B cell (primary cell): ENCODE measurements at regions not wholly inside any gene's neighbourhood (a gene's known extent, or its start where the extent isn't known, plus 50 kb on each side); places are given as distances from the start of the nearest gene placed in this dataset.

Experiments
- ATAC-seq: fragments of 200-7000 bp; cut with Tn5 transposase; one replicate; pipeline ENCODE4 v1.10.0; 2021; ENCODE audit warnings: low read depth, mild to moderate bottlenecking, moderate number of reproducible peaks, moderate library complexity
- CTCF ChIA-PET: fragments of 350-600 bp; sonication (Branson Sonifier 250); formaldehyde crosslinking; loops from one replicate; lab custom pipeline; 2021; ENCODE audit warnings: antibody characterized with exemption, inconsistent platforms; lab: Charles Lee
- POLR2A ChIA-PET: fragments of 350-600 bp; sonication (Branson Sonifier 250); formaldehyde crosslinking; loops from one replicate; lab custom pipeline; 2021; ENCODE audit warnings: antibody characterized with exemption; lab: Charles Lee
- DNase-seq: peaks from one replicate; pipeline ENCODE4 v3.0.0; 2013
- H2AFZ ChIP-seq: 2 replicates; pipeline ENCODE4 v1.6.1; 2012; ENCODE audit warnings: mild to moderate bottlenecking, low read depth, low read length; ENCODE audit not compliant: insufficient read depth, poor library complexity, severe bottlenecking
- H3K27ac ChIP-seq, 2 donors: 1 replicate in 1 of 2; 2 replicates in 1 of 2; pipeline ENCODE4 v1.5.1; 2012 to 2013; ENCODE audit warnings: low read length in 2 of 2, mild to moderate bottlenecking in 2 of 2, moderate library complexity in 1 of 2
- H3K27me3 ChIP-seq, 4 experiments: fragments of 200-600 bp in 1 of 4; sonication (generic) in 1 of 4; replicated peaks in 1 of 4; 1 replicate in 2 of 4; 2 replicates in 2 of 4; pipeline versions ENCODE4 v1.6.1 to v1.7.0; 2013 to 2016; ENCODE audit warnings: low read length in 3 of 4, mild to moderate bottlenecking in 2 of 4, mixed read lengths in 1 of 4, moderate library complexity in 1 of 4; ENCODE audit not compliant: insufficient read depth in 4 of 4, control insufficient read depth in 3 of 4; ENCODE audit errors: control extremely low read depth in 1 of 4
- H3K36me3 ChIP-seq, 2 experiments: replicated peaks in 1 of 2; 1 replicate in 1 of 2; 2 replicates in 1 of 2; pipeline versions ENCODE4 v1.6.1 to v1.7.1; 2013; ENCODE audit warnings: low read length in 1 of 2; ENCODE audit not compliant: insufficient read depth in 2 of 2, control insufficient read depth in 1 of 2; ENCODE audit errors: control extremely low read depth in 1 of 2, extremely low read depth in 1 of 2
- H3K4me1 ChIP-seq, 2 donors: fragments of 200-600 bp in 1 of 2; sonication (generic) in 1 of 2; 1 replicate in 1 of 2; 2 replicates in 1 of 2; pipeline versions ENCODE4 v1.5.1 to v1.6.1; 2013 to 2017; ENCODE audit warnings: low read length in 2 of 2; ENCODE audit not compliant: control insufficient read depth in 2 of 2, insufficient read depth in 2 of 2
- H3K4me2 ChIP-seq: replicated peaks from 2 replicates; pipeline ENCODE3; 2012; ENCODE audit warnings: mild to moderate bottlenecking, low read depth, low read length; ENCODE audit not compliant: poor library complexity, severe bottlenecking
- H3K4me3 ChIP-seq, 5 experiments: fragments of 200-600 bp in 1 of 5; sonication (generic) in 1 of 5; 1 replicate in 3 of 5; 2 replicates in 2 of 5; pipeline versions ENCODE4 v1.5.1 to v1.7.0; 2011 to 2016; ENCODE audit warnings: low read length in 4 of 5, mild to moderate bottlenecking in 4 of 5, low read depth in 2 of 5, control low read depth in 1 of 5, moderate library complexity in 1 of 5; ENCODE audit not compliant: insufficient read depth in 1 of 5; ENCODE audit errors: control extremely low read depth in 1 of 5, extremely low read depth in 1 of 5
- H3K79me2 ChIP-seq: fragments of 200-600 bp; sonication (generic); one replicate; pipeline ENCODE4 v1.6.0; 2016; ENCODE audit warnings: low read length; ENCODE audit not compliant: control insufficient read depth, insufficient read depth
- H3K9ac ChIP-seq: fragments of 200-600 bp; sonication (generic); 2 replicates; pipeline ENCODE4 v1.6.1; 2017; ENCODE audit warnings: mild to moderate bottlenecking, low read length, moderate library complexity
- H3K9me3 ChIP-seq, 3 donors: one replicate each; pipeline versions ENCODE4 v1.6.1 to v1.7.1; 2013; ENCODE audit warnings: low read length in 2 of 3; ENCODE audit not compliant: control insufficient read depth in 2 of 3, insufficient read depth in 1 of 3; ENCODE audit errors: control extremely low read depth in 1 of 3
- H4K20me1 ChIP-seq: 2 replicates; pipeline ENCODE4 v1.6.0; 2012; ENCODE audit warnings: mild to moderate bottlenecking, low read length; ENCODE audit not compliant: insufficient read depth, control insufficient read depth, poor library complexity, severe bottlenecking
- H3K27ac Mint-ChIP-seq: one replicate; pipeline ENCODE4 v1.8.0; 2021; ENCODE audit warnings: mixed read lengths
- H3K27me3 Mint-ChIP-seq: one replicate; pipeline ENCODE4 v1.8.0; 2021; ENCODE audit warnings: mixed read lengths
- H3K4me1 Mint-ChIP-seq: one replicate; pipeline ENCODE4 v1.8.0; 2021; ENCODE audit warnings: mixed read lengths
- H3K4me3 Mint-ChIP-seq: one replicate; pipeline ENCODE4 v1.8.0; 2021; ENCODE audit warnings: mixed read lengths
- H3K9me3 Mint-ChIP-seq: one replicate; pipeline ENCODE4 v1.8.0; 2022; ENCODE audit warnings: mixed read lengths; ENCODE audit not compliant: insufficient read depth
- EZH2 ChIP-seq: IDR thresholded peaks from 2 replicates; pipeline ENCODE4 v1.6.1; 2012; ENCODE audit warnings: borderline replicate concordance, low read depth, mild to moderate bottlenecking, moderate library complexity, low read length; ENCODE audit not compliant: insufficient read depth, poor library complexity, severe bottlenecking
- WGBS: methylation state at CpG from one replicate; pipeline ENCODE4 v1.1.5; 2013; ENCODE audit warnings: missing lambda C conversion rate; ENCODE audit not compliant: insufficient coverage; 5-methylcytosine and 5-hydroxymethylcytosine counted together
- intact Hi-C: fragments of 100-400 bp; cut with micrococcal nuclease; formaldehyde crosslinking; loops from one replicate; pipeline ENCODE4 v1.10.0; 2022
- TF ChIP-seq, protein P1 (sequence below): fragments of 200-600 bp; IDR thresholded peaks from one replicate; pipeline ENCODE4 v1.8.0; 2022; ENCODE audit warnings: antibody characterized with exemption, mild to moderate bottlenecking

DNA sequence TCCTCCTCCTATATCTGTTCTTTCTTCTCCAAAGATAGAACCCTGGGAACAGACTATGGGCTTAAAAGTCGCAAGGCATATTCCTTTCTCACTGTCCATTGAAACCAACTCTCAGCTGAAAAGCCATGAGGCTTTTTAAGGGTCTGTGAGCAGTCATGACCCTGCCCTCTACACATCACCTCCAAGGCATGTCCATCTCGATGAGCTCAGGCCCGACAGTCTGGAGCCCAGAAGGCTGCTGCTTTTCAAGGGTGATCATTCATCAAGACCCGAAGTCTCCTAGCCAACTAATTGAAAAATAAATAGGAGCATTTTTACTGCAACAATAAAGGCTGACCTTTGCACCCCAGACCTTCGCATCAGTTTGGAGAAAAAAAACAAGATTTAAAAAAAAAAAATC, 378.8 kb upstream of the NRSN1 start:
- Histone ChIP-seq H3K4me1 (no peaks in the 10 kb centered on the region), H3K27ac (no peak overlapping the region), H2AFZ (no peak overlapping the region), H3K36me3 (no peaks in the 10 kb centered on the region), H3K79me2 (no peaks in the 10 kb centered on the region), H3K4me2 (no peak overlapping the region), H3K27me3 (no peaks in the 10 kb centered on the region), H4K20me1 (no peaks in the 10 kb centered on the region), H3K9ac (no peak overlapping the region), H3K9me3 (no peaks in the 10 kb centered on the region), H3K4me3 (no peak overlapping the region)
- DNase-seq (no peak), ATAC-seq (no peak)
- Mint-ChIP-seq H3K4me1 (no peaks in the 10 kb centered on the region), H3K4me3 (no peak overlapping the region), H3K9me3 (peaks cover 10% of the 10 kb centered on the region), H3K27me3 (no peaks in the 10 kb centered on the region), H3K27ac (no peak overlapping the region)
- intact Hi-C loops: no loop called here
- no peak for TF ChIP-seq EZH2
- TF ChIP-seq, protein P1, sequence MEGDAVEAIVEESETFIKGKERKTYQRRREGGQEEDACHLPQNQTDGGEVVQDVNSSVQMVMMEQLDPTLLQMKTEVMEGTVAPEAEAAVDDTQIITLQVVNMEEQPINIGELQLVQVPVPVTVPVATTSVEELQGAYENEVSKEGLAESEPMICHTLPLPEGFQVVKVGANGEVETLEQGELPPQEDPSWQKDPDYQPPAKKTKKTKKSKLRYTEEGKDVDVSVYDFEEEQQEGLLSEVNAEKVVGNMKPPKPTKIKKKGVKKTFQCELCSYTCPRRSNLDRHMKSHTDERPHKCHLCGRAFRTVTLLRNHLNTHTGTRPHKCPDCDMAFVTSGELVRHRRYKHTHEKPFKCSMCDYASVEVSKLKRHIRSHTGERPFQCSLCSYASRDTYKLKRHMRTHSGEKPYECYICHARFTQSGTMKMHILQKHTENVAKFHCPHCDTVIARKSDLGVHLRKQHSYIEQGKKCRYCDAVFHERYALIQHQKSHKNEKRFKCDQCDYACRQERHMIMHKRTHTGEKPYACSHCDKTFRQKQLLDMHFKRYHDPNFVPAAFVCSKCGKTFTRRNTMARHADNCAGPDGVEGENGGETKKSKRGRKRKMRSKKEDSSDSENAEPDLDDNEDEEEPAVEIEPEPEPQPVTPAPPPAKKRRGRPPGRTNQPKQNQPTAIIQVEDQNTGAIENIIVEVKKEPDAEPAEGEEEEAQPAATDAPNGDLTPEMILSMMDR: no peak
- WGBS: 87% methylated on average over 2 of the region's 5 CpGs
- ChIA-PET CTCF (no interaction called here), POLR2A (no interaction called here)

DNA sequence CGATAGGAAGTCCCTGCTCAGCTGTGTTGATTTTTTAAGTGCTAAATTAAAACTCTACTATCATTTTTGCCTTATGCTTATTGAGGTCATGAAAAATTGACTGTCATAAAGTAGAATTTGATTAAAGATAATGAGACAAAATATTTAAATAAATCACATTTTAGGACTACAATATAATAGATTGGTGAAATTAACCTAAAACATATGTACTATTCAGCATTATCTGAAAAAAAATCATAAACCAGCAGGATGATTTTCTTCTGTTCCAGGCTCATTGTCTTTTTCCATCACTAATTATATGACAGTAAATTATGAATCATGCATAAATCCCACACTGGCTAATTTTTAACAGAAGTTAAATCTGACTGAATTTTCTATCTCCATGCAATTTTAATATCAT, 373.6 kb upstream of the NRSN1 start:
- H4K20me1 ChIP-seq: no peaks in the 10 kb centered on the region
- DNase-seq: no peak
- H3K4me3 ChIP-seq: no peak overlapping the region
- H3K27ac ChIP-seq: no peak overlapping the region
- H3K79me2 ChIP-seq: no peaks in the 10 kb centered on the region
- Mint-ChIP-seq H3K27me3 (no peaks in the 10 kb centered on the region), H3K4me1 (no peaks in the 10 kb centered on the region), H3K27ac (no peak overlapping the region), H3K9me3 (peaks cover 10% of the 10 kb centered on the region), H3K4me3 (no peak overlapping the region)
- ChIA-PET POLR2A (no interaction called here), CTCF (no interaction called here)
- H3K9ac ChIP-seq: no peak overlapping the region
- no peaks in the 10 kb centered on the region for H3K27me3 ChIP-seq
- ATAC-seq: no peak
- H3K4me2 ChIP-seq: no peak overlapping the region
- whole genome bisulfite sequencing: no CpG with 5 or more reads among the region's 1 CpG
- no peaks in the 10 kb centered on the region for H3K36me3 ChIP-seq
- no peaks in the 10 kb centered on the region for H3K4me1 ChIP-seq
- no peak overlapping the region for H2AFZ ChIP-seq
- H3K9me3 ChIP-seq: peaks cover 0 to 4% (median 0%) of the 10 kb centered on the region in 3 donors
- intact Hi-C loops: no loop called here
- TF ChIP-seq EZH2: no peak
- TF ChIP-seq, protein P1: no peak
